GM13976 (cell line): ENCODE measurements at regions not wholly inside any gene's neighbourhood (a gene's known extent, or its start where the extent isn't known, plus 50 kb on each side); places are given as distances from the start of the nearest gene placed in this dataset.

Source experiments
- DNase-seq: peaks from one replicate; pipeline ENCODE4 v3.0.0; 2012; ENCODE audit warnings: low spot score
- CTCF ChIP-seq: IDR thresholded peaks from 2 replicates; pipeline ENCODE4 v1.5.1; 2012; ENCODE audit warnings: borderline replicate concordance, mild to moderate bottlenecking; ENCODE audit not compliant: insufficient read depth; ENCODE audit errors: extremely low read depth, missing control alignments, control extremely low read depth
- in situ Hi-C: fragments of 300-500 bp; cut with MboI; formaldehyde crosslinking; loops from one replicate; pipeline ENCODE4 v1.12.0; 2022; ENCODE audit warnings: low sequenced_read_pairs, mixed read lengths, inconsistent platforms; ENCODE audit not compliant: unreplicated experiment

- in situ Hi-C loops, result no loop called here
- DNase-seq, result no peak
- no peak for TF ChIP-seq CTCF
These were observed 189.1 kb upstream of the INHBA start for GRCh38 chr7:41891950-41892349.

- TF ChIP-seq CTCF, result no peak
- in situ Hi-C loops, result no loop called here
- no peak for DNase-seq
These were observed 187.9 kb upstream of the INHBA start for GRCh38 chr7:41890631-41891274.

GRCh38 chr7:41889472-41889871 lies 186.6 kb upstream of the INHBA start:
- in situ Hi-C loops, result no loop called here
- TF ChIP-seq CTCF, result no peak

GRCh38 chr7:41889040-41889439 lies 186.2 kb upstream of the INHBA start:
- no peak for DNase-seq
- in situ Hi-C loops, result no loop called here
- TF ChIP-seq CTCF, result peak; percentile 4

More at GRCh38 chr7:41889472-41889871, 186.6 kb upstream of the INHBA start:
- DNase-seq, result no peak

- TF ChIP-seq CTCF, result no peak
- no peak for DNase-seq
- in situ Hi-C loops, result no loop called here
These were observed 184.5 kb upstream of the INHBA start for GRCh38 chr7:41887416-41887815.

GRCh38 chr7:41886901-41887311 lies 184.0 kb upstream of the INHBA start:
- no peak for TF ChIP-seq CTCF
- DNase-seq, result no peak
- in situ Hi-C loops, result no loop called here
